NCI-H82 treated with DMSO at 0.1 percent for 48 hours (cell line): ENCODE measurements at regions not wholly inside any gene's neighbourhood (a gene's known extent, or its start where the extent isn't known, plus 50 kb on each side); places are given as distances from the start of the nearest gene placed in this dataset.
A peak's percentile ranks its signal among the peaks of the same experiment; 100 is the strongest.
"Not testable (repeated sequence)": the region's sequence is repeated elsewhere in the genome, so short reads cannot be mapped to it uniquely, and the experiment has no call there.

Experiments
- DNase-seq: peaks from one replicate; lab custom pipeline; 2025; ENCODE audit not compliant: unreplicated experiment; lab: John Stamatoyannopoulos, UW

- no peak for DNase-seq
Measured at GRCh38 chr1:189657715-189658114, 819.9 kb downstream of the BRINP3 start.

- no peak for DNase-seq
Measured at GRCh38 chr1:189658381-189658780, 819.3 kb downstream of the BRINP3 start.

- no peak for DNase-seq
Measured at GRCh38 chr1:189659731-189660130, 817.9 kb downstream of the BRINP3 start.

- no peak for DNase-seq
Measured at GRCh38 chr1:189662190-189662589, 815.5 kb downstream of the BRINP3 start.

GRCh38 chr1:189669846-189670245 lies 807.8 kb downstream of the BRINP3 start:
- no peak for DNase-seq

GRCh38 chr1:189673217-189673616 lies 804.4 kb downstream of the BRINP3 start:
- no peak for DNase-seq

- DNase-seq = no peak
Measured at GRCh38 chr1:189675712-189676244, 801.9 kb downstream of the BRINP3 start.

- DNase-seq = no peak
Measured at GRCh38 chr1:189678779-189679178, 798.9 kb downstream of the BRINP3 start.

- no peak for DNase-seq
Measured at GRCh38 chr1:189681252-189681919, 796.3 kb downstream of the BRINP3 start.

- DNase-seq = peak; percentile 31
Measured at GRCh38 chr1:189682591-189682990, 795.1 kb downstream of the BRINP3 start.

GRCh38 chr1:189686288-189686687 lies 791.4 kb downstream of the BRINP3 start:
- DNase-seq = no peak

GRCh38 chr1:189693140-189693539 lies 784.5 kb downstream of the BRINP3 start:
- DNase-seq = no peak

GRCh38 chr1:189696297-189696696 lies 781.4 kb downstream of the BRINP3 start:
- DNase-seq = no peak

- no peak for DNase-seq
Measured at GRCh38 chr1:189697113-189697512, 780.6 kb downstream of the BRINP3 start.

- DNase-seq = no peak
Measured at GRCh38 chr1:189701606-189702005, 776.1 kb downstream of the BRINP3 start.

- no peak for DNase-seq
Measured at GRCh38 chr1:189706594-189706993, 771.1 kb downstream of the BRINP3 start.

- peak; percentile 20 for DNase-seq
Measured at GRCh38 chr1:189708674-189709073, 769.0 kb downstream of the BRINP3 start.

- not testable (repeated sequence) for DNase-seq
Measured at GRCh38 chr1:189718147-189718795, 759.4 kb downstream of the BRINP3 start.

GRCh38 chr1:189726806-189727205 lies 750.9 kb downstream of the BRINP3 start:
- no peak for DNase-seq

- DNase-seq = no peak
Measured at GRCh38 chr1:189751311-189751710, 726.4 kb downstream of the BRINP3 start.

GRCh38 chr1:189752461-189752995 lies 725.1 kb downstream of the BRINP3 start:
- no peak for DNase-seq

- not testable (repeated sequence) for DNase-seq
Measured at GRCh38 chr1:189755100-189755499, 722.6 kb downstream of the BRINP3 start.
